Epidermal melanocyte (primary cell): ENCODE measurements at regions not wholly inside any gene's neighbourhood (a gene's known extent, or its start where the extent isn't known, plus 50 kb on each side); places are given as distances from the start of the nearest gene placed in this dataset.

Experiments
- DNase-seq: peaks from one replicate; pipeline ENCODE4 v3.0.0; 2011; ENCODE audit warnings: low spot score; ENCODE audit not compliant: insufficient read length

DNA sequence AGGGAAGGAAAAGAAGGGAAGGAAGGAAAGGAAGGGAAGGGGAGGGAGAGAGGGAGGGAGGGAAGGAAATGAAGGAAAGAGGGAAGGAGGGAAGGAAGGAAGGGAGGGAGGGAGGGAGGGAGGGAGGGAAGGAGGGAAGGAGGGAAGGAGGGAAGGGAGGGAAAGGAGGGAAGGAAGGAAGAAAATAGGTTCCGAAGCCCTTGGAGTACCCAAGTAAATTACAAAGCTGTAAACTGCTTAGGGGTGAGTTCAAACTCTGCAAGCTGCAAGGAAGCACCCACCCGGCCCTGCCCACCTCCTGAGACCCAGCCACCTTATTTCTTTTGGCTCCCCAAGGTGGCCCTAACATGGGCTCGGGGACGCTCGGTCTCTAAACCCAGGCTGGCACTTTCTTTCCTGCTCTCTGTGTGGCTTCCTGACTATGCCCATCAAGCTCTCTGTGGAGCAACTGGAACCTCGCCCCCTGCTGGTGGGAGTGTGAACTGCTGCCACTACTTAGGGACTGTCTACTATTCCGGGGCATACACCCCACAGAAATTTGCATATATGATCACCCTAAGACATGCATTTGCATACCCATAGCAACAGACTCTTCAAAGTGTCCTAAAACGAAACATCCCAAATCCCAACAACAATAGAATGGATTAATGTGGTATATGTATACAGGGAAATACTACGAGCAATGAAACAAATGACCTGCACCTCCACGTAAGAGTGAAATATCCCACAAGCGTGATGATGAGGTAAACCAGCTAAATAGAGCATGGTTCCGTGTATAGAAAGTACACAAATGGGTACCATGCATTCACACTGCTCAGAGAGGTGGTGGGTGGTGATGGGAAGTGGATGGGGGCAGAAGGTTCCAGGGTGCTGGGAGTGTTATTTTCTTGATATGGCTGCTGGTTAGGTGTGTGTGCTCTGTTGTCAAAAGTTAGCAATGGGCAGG, 151.7 kb upstream of the TBL1X start:
- no peak for DNase-seq

GRCh38 chrX:9315086-9315485, 149.8 kb upstream of the TBL1X start:
- no peak for DNase-seq

DNA sequence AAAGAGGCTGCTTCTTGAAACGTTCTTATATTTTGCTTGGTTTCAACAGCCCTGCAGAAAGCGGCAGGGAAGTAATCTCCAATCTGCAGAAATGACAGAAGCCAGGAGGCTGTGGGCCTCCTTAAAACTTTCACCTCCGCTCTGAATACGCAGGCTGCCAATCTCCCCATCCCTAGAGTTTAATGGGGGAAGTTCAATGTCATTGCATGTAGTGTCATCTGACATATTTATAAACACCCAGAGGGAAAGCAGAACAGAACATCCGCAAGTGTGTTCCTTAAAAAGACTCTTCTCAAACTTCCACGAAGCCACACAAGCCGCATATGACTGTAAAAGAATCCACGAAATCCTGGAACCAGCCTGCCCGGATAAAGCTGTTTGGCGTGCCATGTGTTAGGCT, 148.8 kb upstream of the TBL1X start:
- no peak for DNase-seq

GRCh38 chrX:9317176-9317575, 147.7 kb upstream of the TBL1X start:
- DNase-seq = no peak

- no peak for DNase-seq
These were observed 146.6 kb upstream of the TBL1X start for GRCh38 chrX:9318213-9318612.

DNA sequence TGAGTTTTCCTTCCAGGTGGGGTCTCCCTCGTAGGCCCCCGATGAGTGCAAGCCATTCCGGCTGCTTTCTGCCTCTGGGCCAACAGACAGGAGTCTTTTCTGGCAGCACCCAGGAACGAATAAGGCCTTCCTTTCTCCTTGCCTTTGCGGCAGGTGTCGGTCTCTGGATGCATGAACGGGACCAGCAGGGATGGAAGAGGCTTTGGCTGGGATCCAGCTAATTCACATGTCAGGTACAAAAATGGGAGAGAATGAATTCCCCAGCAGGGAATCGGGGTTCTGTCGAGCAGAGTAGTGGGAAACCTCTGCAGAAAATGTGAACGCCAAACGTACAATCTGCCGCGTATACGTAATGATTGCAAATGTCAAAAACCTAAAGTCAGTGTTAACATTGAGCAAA, 146.1 kb upstream of the TBL1X start:
- DNase-seq = no peak

DNA sequence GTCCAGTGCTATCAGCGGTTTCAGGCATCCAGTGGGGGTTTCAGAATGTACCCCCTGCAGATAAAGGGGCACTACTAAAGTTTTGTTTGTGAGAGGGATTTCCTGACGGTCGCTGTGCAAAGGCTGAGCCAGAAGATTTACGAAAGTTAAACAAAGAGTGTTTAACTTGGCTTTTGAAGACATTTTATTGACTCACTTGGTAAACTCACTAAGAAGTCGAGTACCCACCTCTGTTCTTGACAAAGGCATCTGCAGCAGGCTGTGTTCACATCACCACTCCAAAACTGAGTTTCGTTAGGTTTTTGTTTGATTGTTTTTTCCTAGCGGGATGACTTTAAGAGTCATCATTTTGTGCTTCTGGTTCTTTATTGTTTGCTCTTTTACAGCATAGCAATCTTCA, 143.9 kb upstream of the TBL1X start:
- no peak for DNase-seq

DNA sequence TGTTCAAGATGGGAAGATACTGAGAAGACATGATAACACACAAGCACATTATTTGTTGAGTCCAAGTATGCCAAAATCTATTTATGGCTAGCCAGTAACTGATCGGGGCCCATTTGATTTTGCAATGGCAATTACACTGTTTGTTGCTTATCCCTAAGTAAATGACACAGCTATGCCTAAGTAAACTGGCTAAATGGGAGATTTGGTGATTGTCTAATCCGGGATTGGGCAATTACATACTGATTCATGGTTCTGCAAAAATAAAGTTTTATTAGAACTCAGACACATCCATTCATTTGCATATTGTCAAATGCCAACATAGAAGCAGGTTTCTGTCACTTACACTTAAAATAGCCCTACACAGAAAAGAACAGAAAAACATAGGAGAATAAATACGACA, 140.2 kb upstream of the TBL1X start:
- no peak for DNase-seq

DNA sequence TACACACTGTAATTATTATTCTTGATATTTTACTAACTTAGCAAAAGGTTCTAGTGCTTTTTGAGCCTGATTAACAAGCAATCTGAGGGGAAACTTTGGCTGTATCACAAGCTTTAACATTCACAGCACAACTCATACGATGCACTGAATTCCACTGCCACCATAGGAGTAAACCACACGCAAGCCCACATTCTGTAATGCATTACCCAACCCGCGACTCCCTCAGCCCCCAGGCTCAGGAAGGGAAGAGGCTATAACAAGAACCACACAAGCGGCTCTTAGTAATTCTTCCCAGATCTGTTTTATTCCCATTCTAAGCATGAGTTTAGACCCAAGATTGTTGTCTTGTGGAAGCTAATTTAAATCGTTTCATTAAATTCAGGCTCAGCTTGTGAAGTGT, 138.5 kb upstream of the TBL1X start:
- peak; percentile 18 for DNase-seq

DNA sequence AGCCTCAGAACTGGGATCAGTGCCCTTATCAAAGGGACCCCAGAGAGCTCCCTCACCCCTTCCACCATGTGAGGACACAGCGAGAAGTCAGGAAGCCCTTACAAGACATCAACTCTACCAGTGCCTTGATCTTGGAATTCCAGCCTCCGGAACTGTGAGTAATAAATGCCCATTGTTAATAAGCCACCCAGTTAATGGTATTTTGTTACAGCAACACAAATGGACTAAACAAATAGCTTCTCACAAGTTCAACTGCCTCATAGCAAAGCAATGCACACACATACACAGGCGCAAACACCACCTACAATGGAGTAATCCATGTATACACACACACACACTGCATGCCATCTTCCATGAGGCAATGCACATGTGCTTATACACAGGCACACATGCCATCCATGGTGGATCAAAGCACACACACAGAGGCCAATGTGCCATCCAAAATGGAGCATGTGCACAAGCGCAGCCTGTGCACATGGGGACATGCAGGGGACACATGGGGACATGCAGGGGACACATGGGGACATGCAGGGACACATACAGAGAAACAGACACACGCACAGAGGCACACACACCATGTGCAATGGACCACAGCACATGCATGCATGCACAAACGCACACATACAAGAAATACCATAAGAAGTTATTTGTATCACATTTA, 137.6 kb upstream of the TBL1X start:
- no peak for DNase-seq

DNA sequence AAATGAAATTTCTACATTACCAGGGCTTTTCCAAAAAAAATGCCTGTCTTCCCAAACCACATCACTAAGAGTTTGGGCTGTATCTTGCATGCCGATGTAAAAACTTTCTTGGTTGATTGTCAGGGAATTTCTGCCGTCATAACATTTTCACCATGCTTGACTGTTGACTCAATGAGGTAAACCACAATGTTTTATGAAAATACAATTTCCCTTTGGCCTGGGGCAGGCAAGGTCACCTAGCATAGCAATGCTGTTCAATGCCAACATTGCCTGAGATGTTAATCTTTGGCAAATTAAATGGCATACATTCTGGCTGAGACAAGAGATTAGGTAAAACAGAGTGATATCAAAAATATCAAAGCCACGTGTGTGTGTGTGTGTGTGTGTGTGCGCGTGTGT, 137.1 kb upstream of the TBL1X start:
- no peak for DNase-seq

- no peak for DNase-seq
These were observed 135.8 kb upstream of the TBL1X start for GRCh38 chrX:9329056-9329455.

- DNase-seq = no peak
These were observed 134.4 kb upstream of the TBL1X start for GRCh38 chrX:9330249-9330982.

GRCh38 chrX:9333873-9334560, 130.8 kb upstream of the TBL1X start:
- DNase-seq = no peak

- no peak for DNase-seq
These were observed 129.6 kb upstream of the TBL1X start for GRCh38 chrX:9335251-9335650.

DNA sequence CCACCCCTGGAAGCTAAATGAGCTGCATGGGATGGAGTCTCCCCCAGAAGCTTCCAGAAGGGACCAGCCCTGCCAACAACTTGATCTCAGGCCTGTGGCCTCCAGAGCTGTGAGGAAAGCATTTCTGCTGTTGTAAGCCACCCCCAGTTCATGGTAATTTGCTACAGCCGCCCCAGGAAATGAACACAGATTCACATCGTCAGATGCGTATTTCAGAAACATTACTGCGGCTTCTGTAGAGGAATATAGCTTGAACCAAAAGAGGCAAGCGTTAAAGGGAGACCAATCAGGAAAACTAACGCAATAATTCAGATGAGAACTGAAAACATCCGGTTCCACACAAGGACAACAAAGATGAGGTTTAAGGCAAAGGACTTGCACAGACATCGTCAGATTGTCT, 128.4 kb upstream of the TBL1X start:
- DNase-seq = no peak

DNA sequence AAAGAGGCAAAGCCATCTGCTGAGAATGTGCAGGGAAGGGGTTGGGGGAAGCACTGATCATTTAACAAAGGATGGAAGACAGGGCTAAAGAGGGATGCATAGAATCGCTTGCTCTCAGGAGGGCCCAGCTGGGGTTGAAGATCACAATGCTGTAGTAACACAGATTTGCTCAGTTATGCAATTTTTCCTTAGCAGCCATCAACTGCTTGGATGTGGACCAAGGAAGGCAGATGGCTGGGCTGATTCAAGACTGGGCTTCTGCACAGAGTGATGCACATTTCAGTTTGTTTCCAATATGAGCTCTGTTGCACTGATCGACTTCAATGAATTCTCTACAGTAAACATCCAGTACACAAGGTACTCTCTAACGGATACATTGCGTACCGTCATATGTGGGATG, 127.8 kb upstream of the TBL1X start:
- no peak for DNase-seq

GRCh38 chrX:9338986-9339385, 125.9 kb upstream of the TBL1X start:
- no peak for DNase-seq

- DNase-seq = no peak
These were observed 125.0 kb upstream of the TBL1X start for GRCh38 chrX:9339603-9340491.

- DNase-seq = no peak
These were observed 124.1 kb upstream of the TBL1X start for GRCh38 chrX:9340598-9341290.
